ENCODE measurements at regions not wholly inside any gene's neighbourhood (a gene's known extent, or its start where the extent isn't known, plus 50 kb on each side); places are given as distances from the start of the nearest gene placed in this dataset.

DNA sequence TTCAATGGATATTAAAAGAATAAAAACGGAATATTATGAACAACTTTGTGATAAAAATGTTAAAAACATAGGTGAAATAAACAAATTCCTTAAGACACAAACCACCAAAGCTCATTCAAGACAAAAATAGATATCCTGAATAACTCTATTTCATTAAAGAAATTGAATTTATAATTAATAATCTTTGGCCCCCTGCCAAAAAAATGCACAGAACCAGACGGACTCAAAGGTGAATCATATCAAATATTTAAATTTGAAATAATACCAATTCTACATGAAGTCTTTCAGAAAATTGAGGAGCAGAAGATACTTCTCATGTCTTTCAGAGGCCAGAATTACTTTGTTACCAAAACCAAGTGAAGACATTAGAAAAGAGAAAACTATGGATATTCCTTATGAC, 128.3 kb upstream of the KLHL29 start:
- no peak for TF ChIP-seq ZNF274 (IDR thresholded peaks at IDR 0.05; ENCODE audit: low read depth, low read length)
- no peak for TF ChIP-seq YY1 (IDR thresholded peaks at IDR 0.05; ENCODE audit: insufficient read depth, insufficient read length)
- TF ChIP-seq SUZ12 (IDR thresholded peaks at IDR 0.05; ENCODE audit: extremely low read depth, insufficient read depth, insufficient read length): no peak
